ENCODE measurements at regions not wholly inside any gene's neighbourhood (a gene's known extent, or its start where the extent isn't known, plus 50 kb on each side); places are given as distances from the start of the nearest gene placed in this dataset.
A peak's percentile ranks its signal among the peaks of the same experiment; 100 is the strongest.

- DNase-seq (ENCODE audit: low read depth), result no peak
- no peak overlapping the region for H3K4me3 ChIP-seq (ENCODE audit: low read length)
- no peak for TF ChIP-seq CTCF (IDR thresholded peaks at IDR 0.05; ENCODE audit: insufficient read depth, low read depth, low read length, missing control alignments)
Observed at GRCh38 chr12:63224396-63224795, 73.4 kb upstream of the AVPR1A start.

- TF ChIP-seq CTCF (IDR thresholded peaks at IDR 0.05; ENCODE audit: insufficient read depth, low read depth, low read length, missing control alignments), result no peak
- H3K4me3 ChIP-seq (ENCODE audit: low read length), result no peak overlapping the region
- no peak for DNase-seq (ENCODE audit: low read depth)
Observed at GRCh38 chr12:63223128-63223527, 72.1 kb upstream of the AVPR1A start.

GRCh38 chr12:63222582-63222981, 71.6 kb upstream of the AVPR1A start:
- no peak for DNase-seq (ENCODE audit: low read depth)
- no peak for TF ChIP-seq CTCF (IDR thresholded peaks at IDR 0.05; ENCODE audit: insufficient read depth, low read depth, low read length, missing control alignments)
- H3K4me3 ChIP-seq (ENCODE audit: low read length), result no peak overlapping the region

- DNase-seq (ENCODE audit: low read depth), result peak; percentile 13
- no peak for TF ChIP-seq CTCF (IDR thresholded peaks at IDR 0.05; ENCODE audit: insufficient read depth, low read depth, low read length, missing control alignments)
- no peak overlapping the region for H3K4me3 ChIP-seq (ENCODE audit: low read length)
Observed at GRCh38 chr12:63220921-63221320, 69.9 kb upstream of the AVPR1A start.

GRCh38 chr12:63212316-63212715, 61.3 kb upstream of the AVPR1A start:
- no peak for TF ChIP-seq CTCF (IDR thresholded peaks at IDR 0.05; ENCODE audit: insufficient read depth, low read depth, low read length, missing control alignments)
- DNase-seq (ENCODE audit: low read depth), result no peak
- no peak overlapping the region for H3K4me3 ChIP-seq (ENCODE audit: low read length)

GRCh38 chr12:63208956-63209355, 58.0 kb upstream of the AVPR1A start:
- no peak for TF ChIP-seq CTCF (IDR thresholded peaks at IDR 0.05; ENCODE audit: insufficient read depth, low read depth, low read length, missing control alignments)
- no peak overlapping the region for H3K4me3 ChIP-seq (ENCODE audit: low read length)
- DNase-seq (ENCODE audit: low read depth), result no peak

GRCh38 chr12:63206909-63207308, 55.9 kb upstream of the AVPR1A start:
- H3K4me3 ChIP-seq (ENCODE audit: low read length), result no peak overlapping the region
- no peak for TF ChIP-seq CTCF (IDR thresholded peaks at IDR 0.05; ENCODE audit: insufficient read depth, low read depth, low read length, missing control alignments)
- DNase-seq (ENCODE audit: low read depth), result peak; percentile 55
